Stimulated activated CD8-positive, alpha-beta memory T cell treated with anti-CD3 and anti-CD28 coated beads, Interleukin-12 subunit alpha, Interleukin-12 subunit beta, amount 100 ng/mL, for 24 hours (primary cell): ENCODE measurements at regions not wholly inside any gene's neighbourhood (a gene's known extent, or its start where the extent isn't known, plus 50 kb on each side); places are given as distances from the start of the nearest gene placed in this dataset.
"Not testable (repeated sequence)": the region's sequence is repeated elsewhere in the genome, so short reads cannot be mapped to it uniquely, and the experiment has no call there.

Experiments
- DNase-seq: peaks from one replicate; pipeline ENCODE4 v3.0.0-alpha.2; 2020; ENCODE audit errors: extremely low read depth

DNA sequence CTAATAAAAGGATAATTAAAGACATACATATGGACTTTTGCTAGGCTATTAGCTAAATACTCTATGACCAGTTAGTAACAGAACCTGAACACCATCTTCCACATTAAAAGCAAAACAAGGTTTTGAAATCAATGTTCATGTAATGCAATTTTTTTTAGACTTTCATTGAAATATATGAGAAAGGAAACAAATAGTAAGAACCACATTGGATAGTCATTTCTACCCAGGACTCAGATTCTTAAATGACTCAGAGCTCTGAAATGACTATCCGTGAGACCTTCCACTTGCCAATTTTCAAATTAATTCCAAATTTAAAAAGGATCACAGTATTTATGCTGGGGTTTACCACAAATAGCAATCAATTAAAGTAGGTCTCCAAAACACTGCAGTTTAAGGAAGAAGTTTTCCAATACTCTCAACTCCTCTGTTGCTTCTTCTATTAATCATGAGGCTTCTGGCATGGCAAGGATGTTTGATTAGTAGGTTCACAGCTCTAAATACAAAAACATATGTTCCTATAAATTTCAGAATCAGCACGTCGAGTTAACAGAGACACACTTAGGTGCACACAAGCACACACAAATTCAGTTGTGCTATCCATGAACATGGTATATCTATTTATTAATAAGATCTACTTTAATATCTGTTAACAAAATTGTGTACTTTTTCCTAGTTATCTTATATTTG is 841.0 kb downstream of the RNF144A start:
- no peak for DNase-seq

DNA sequence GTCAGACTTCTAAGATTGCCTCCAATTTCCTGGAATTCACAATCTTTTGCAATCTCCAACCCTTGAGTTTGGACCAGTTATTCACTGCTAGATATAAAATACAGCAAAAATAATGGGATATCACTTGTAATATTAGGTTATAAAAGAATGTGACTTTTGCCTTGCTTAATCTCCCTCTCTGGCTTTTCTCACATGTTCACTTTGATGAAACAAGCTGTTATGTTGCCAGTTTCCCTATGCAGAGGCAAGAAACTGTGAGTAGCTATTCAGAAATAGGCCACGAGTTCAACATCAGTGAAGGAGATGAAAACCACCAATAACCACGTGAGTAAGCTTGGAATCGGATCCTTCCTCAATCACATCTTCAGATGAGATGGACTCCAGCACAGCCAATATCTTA is 842.7 kb downstream of the RNF144A start:
- DNase-seq = no peak

DNA sequence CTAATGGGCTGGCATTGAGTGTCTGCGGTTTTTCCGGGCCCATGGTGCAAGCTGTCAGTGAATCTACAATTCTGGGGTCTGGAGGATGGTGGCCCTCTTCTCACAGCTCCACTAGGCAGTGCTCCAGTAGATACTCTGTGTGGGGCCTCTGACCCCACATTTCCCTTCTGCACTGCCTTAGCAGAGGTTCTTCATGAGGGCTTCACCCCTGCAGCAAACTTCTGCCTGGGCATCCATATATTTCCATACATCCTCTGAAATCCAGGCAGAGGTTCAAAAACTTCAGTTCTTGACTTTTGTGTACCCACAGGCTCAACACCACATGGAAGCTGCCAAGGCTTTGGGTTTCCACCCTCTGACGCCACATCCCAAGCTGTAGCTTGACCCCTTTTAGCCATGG is 846.2 kb downstream of the RNF144A start:
- not testable (repeated sequence) for DNase-seq

DNA sequence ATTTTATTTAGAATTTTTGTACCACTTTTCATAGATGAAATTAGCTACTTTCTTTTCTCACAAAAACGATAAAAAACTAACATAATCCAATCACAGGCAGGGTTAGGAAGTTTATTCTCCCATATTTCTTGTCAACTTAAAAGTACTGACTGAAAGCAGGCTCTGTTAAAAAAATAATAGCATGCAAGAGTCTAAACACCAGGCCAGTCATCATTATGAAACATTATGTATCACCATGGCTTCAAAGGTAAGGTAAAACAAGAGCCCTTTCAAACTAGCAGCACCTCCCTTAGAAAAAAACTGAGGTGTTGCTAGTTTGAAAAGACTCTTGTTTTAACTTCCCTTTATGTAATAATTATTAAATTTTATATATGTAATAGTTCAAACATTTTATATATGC is 848.0 kb downstream of the RNF144A start:
- DNase-seq = no peak

DNA sequence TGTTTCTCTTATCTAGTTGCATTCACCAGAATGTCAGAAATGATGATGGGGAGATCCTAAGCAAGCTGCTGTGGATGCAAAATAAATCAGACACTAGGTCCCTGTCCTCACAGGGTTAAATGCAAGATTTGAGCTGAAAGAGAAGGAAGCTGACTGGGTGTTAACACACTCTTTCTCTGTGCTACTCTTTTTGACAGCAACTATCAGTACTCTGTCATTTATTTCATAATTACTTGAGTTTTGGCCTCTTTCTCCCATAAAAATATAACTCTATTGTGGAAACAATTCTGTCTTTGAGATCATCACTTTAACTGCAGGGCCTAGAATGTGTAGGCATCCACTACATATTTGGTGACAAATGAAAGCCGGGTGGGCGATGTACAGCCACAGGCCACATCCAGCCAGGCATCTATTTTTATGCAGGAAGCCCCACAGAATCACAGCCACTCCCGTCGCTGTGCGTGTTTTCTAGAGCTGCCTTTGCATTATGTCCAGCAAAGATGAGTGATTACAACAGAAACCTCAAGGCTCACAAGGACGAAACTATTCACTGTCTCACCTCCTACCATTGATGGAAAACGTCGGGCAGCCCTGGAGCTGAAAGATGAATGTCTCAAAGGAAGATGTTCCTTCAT is 849.0 kb downstream of the RNF144A start:
- DNase-seq = no peak

DNA sequence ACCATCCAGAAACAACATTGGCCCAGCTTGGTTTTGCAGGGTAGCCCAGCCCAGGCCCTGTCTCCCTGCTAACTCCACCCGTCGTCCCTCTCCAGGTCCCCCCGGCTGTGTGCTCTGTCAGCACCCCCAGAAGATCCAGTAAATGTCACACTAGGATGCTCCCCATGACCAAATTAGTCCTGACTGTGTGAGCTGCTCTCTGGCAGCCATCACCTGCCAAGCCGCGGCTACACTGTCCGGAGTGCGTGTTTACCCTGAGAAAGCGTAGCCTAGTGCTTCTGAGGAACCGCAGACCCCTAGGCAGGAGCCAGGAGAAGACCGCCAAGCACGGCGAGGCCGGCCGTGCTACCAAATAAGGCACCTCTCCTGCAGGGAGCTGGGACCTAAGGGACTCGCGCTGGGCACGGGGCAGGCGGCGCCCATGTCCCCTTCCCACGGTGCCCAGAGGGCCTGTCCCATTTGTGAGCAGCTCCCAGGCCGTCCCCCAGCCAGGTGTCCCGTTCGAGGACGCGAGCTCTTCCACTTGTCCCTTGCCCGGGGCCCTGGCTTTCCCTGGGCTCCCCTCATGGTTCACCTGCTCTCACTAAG is 849.9 kb downstream of the RNF144A start:
- no peak for DNase-seq

DNA sequence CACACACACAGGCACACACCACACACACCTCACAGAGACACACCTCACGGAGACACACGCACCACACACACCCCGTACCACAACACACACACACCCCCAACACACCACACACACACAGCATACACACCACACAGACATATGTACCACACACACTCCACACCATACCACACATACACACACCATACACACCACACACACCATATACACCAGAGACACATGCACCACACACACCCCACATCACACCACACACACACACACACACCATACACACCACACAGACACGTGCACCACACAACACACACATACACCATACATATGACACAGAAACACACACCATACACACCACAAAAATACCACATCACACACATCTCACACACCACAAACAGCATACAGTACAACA is 850.7 kb downstream of the RNF144A start:
- no peak for DNase-seq

DNA sequence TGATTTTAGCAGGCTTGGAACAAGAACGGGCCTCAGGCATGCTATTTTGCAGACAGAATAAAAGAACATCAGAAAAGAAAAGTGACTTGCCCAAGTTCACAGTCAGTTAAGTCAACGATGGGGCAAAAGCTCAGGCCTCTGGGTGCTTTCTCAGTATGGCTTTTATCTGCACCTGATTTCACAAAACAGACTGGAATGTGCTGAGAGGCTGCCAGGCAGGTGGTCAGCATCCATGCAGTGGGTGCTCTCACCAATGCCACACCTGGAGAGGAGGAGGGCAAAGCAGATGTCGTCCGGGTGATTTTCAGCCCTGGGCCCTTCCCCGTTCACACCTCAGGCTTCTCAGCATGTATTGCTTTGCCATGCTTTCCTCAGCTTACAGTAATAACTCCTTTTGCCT is 854.6 kb downstream of the RNF144A start:
- DNase-seq = no peak

DNA sequence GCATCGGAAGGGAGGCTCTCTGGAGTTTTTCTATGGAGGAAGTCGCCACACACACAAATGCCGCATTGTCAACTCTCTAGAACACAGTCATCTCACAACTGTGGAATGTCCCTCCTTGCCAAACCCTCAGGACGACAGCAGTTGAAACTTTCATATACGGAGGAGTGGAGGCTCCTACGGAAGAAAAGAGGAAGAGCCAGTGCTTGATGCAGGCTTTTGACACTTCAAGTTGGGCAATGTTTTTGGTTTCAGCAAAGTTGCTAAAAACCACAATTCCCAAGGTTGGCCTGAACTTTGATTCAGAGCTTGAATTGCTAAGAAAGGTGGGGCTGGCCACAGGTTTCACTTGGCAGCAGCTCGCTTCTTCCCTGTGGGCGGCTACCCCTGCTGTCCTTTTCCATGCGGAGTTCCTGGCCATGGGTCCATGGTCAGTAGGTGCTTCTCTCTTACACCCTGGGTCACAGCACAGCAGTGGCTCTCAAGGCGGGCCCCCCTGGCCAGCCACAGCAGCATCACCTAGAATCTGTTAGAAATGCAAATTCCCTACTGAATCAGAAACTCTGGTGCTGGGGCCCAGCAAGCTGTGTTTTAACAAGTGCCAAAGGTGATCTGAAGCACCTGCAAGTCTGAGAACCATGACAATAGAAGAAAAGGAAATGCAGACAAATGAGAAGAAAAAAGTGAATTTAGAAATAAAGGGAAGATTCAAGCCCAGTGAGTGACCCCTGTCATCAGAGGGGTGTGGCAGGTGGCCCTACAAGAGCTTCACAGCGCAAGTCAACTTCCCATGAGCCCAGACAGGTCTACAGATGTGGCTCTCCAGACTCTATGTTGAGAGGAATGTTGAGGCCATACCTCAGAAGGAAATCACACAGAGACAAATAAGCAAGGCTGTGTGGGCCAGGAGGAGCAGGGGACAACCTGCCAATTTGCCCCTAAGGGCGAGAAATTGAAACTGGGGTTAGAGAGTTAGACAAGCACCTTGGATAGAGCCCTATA is 856.4 kb downstream of the RNF144A start:
- peak; percentile 8 for DNase-seq

DNA sequence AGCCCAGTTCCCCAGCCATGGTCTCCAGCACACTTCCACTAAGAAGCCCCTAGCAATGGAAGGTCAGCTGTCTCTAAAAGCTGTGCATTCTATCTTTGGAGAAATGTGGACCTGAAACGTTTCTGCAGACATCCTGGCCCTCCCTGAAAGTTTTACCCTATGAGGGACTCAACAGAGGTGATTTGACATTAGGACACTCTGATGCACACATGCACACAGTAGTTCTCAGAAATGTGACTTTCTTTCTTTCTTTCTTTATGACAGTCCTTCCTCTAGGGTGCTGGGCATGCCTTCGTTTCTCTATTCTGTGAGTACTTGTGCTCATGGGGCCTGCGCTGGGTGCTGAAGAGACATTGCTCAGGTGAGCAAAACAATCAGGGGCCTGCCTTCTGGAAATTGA is 857.3 kb downstream of the RNF144A start:
- DNase-seq = no peak

DNA sequence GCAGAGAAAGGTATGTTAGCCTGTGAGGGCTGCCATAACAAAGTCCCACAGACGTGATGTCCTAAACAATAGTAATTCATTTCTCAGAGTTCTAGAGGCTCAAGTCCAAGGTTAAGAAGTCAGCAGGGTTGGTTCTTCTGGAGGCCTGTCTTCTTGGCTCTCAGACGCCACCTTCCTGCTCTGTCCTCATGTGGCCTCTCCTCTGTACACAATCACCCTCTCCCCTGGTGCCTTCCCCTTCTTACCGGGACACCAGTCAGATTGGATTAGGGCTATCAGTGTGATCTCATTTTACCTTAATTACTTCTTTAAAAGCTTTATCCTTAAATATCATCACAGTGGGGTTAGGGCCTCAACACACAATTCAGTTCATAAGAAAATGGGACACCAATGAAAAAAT is 860.5 kb downstream of the RNF144A start:
- no peak for DNase-seq

DNA sequence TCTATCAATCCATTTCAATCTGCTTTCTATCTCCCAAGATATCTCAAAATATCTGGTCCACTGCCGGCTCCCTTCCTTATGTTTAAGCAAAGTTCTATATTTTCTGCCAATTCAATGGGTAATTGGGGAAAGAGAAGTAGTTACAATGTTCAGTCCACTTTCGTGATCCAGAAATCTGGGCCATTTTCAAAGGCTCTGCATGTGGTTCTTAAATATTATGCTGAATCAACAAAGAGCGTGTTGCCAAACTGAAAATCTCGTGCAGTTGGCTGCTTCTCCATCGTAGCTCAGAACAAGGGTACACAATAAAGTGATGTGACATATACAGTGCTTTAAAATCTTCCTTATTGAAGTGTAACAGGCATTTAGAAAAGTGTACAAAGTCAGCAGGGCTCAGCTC is 863.1 kb downstream of the RNF144A start:
- no peak for DNase-seq

DNA sequence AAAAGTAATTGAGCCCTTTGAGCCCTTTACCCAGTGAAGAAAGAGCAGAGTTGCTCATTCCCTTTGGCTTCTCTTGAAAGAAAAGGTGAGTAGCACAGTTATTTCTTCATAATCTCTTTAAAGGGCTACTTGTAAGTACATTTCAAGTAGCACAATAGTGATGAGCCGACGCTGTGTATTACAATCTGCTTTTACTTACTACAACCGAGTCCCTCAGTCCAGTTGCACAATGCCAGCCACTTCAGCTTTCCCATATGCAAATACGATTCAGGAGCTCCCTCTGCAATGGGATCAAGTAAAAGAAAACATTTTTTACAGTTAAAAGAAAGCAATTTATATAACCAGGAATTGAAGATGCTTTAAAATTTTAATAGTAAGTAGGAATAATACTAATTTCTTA is 868.5 kb downstream of the RNF144A start:
- no peak for DNase-seq

DNA sequence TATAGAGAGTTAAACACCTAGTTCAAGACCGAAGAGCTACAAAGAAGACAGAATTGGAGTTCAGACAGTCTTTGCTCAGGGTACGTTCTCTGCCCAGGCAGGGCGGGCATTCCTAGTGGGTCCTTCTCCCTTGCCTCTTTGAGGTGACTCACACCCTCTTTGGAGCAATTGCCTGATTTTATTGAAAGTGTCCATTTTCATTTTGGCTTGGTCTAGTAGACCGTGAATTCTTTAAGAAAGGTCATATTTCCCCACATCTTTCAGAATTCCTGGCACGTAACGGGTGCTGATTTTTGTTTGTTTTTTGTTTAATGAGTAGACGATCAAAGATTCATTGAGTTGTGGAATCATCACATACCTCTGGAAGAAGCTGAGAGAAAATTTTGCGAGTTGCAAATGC is 871.5 kb downstream of the RNF144A start:
- no peak for DNase-seq

DNA sequence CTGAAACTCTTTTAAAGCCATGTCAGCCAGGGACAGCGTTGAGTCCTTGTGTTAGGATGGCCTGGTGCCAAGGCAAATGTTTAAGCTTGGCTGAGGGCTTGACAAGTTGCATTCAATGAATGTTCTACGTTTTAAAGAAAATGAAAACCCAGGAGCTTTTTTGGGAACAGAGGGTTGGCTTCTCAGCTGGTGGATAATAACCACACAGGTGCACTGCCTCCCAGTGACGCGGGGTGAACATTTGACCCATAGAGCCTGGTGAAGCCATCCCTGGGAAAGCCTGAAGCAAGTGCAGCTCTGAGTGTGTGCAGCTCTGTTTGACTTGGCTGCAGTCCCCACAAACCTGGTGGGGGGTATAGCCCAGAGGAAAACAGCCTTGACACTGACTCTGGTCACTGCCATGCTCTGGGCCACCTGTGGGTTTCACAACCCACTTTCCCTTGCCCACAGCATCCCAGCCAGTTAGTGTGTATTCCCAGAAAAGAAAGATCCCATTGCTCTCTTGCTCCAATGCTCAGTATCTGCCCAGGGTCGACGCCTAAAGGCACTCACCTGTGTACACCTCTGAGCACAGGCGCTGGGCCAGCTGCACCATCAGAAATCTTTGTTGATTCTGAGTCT is 874.9 kb downstream of the RNF144A start:
- no peak for DNase-seq

DNA sequence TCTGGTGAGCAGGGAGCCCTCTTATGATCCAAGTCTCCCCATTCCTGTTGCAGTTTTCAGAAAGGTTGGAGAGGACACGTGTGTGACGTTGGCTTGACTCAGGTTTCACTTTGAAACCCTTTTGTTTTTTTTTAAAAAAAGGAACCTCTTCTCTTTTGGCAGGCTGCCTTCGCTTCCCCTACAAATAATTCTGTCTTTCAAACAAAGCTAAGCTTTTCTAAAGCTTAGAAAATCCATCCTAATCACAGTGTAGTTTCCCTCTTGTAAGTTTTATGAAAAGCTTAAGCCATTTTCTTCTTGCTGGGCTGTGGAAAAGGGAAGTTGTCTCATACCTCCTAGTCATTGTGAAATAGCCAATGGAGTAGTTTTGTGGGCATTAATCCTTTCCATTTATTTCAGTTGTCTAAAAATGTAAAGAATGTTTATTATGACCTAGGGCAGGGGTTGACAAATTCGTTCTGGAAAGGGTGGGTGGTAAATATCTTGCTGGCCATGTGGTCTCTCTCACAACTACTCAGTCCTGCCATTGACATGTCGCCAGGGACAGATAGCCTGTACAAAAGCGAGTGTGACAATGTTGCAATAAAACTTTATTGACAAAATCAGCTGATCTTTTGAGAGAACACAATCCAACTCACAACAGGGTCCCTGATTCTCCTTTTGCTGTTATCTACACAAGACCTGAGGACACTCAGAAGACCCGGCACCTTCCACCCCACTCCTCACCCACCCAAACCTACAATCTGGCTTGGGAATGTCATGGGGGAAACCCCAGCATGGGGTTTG is 878.8 kb downstream of the RNF144A start:
- no peak for DNase-seq

DNA sequence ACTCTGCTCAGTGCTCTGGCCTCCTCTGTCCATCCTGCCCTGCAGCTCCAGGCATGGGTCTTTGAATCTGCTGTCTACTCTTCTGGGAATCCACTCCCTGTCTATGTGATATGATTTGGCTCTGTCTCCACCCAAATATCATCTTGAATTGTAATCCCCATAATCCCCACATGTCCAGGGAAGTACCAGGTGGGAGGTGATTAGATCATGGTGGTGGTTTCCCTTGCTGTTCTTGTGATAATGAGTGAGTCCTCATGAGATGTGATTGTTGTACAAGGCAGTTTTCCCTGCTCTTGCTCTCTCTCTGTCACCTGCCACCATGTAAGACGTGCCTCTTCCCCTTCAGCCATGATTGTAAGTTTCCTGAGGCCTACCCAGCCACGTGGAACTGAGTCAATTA is 881.8 kb upstream of the ID2 start:
- no peak for DNase-seq

DNA sequence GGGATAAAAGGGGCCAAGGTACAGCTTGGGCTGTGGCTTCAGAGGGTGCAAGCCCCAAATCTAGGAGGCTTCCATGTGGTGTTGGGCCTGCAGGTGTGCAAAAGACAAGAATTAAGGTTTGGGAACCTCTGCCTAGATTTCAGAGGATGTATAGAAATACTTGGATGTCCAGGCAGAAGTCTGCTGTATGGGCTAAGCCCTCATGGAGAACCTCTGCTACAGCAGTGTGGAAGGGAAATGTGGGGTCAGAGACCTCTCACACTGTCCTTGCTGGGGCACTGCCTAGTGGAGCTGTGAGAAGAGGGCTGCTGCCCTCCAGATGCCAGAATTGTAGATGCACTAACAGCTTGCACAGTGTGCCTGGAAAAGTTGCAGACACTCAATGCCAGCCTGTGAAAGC is 880.6 kb upstream of the ID2 start:
- DNase-seq = no peak

DNA sequence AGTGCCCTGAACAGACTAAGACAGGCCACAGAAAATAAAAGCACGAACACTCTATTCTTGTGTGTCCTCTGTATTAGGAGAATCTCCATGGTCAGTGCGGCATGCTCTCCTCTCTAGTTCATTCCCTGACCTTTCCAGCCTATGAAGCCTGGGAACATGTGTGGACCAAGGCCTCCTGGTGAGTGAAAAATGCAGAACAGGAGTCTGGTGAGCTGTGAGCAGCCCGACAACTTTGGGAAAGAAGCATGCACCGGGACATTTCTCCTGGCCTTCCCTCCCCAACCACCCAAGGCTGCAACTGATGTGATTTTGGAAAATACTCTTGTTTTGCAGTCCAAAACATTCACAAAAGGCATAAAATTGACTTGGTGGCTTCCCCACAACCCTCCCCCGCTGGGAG is 878.3 kb upstream of the ID2 start:
- no peak for DNase-seq

DNA sequence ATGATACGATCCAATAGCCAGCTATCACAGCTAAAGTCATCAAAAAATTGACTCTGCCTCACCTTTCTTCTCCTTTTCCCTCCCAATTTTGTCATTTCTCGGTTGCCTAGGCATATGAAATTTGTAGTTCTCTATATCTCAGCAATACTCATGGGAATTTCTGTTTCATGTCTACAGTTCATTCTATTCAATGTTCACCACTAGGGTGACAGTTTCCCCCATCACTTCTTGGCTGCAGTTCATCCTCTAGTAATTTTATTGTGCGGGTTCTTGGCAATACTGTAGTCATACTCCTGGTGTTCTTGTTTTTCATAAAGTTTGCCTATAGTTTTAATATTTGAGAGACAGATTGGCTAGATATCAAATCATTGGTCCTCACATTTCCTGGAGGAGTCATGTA is 872.2 kb upstream of the ID2 start:
- no peak for DNase-seq

DNA sequence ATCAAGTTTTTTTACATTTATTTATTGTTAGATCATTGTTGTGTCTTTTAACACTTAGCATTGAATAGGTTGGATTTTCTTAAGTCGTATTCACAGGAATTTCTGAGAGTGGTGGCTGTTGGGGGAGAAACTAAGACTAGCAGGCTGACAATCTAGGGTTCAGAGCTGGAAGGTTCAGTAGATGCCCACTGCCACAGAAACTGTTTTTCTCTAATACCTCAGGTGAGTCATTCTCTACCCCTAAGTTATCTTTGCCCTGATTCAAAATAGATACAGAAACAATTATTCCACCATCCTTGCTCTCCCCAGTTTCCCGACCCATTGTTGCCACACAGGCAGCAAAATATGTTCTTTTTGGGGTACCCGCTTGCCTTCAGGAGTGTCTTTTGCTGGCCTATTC is 870.8 kb upstream of the ID2 start:
- DNase-seq = no peak
